ENCODE measurements at regions not wholly inside any gene's neighbourhood (a gene's known extent, or its start where the extent isn't known, plus 50 kb on each side); places are given as distances from the start of the nearest gene placed in this dataset.

DNA sequence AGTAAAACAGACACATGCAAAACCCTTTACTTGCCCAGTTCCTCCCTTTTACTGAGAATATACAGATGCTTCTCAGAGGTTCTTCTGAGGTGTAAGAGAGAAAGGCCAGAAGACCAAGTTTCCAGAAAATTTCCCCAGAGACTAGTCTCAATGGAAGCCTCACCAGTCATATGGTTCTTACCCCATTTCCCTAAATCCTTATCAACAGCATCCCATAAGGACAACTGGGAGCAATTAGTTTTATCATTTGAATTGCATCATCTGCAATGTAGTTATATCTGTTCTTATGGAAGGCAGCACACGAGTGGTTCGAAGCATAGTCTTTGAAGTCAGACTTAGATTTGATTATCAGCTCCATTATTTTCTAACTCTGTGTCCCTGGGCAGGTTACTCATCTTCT is 203.6 kb upstream of the PPARGC1A start:
- Mint-ChIP-seq H3K36me3 (ENCODE audit: low read depth) (no peaks in the 10 kb centered on the region), H3K27me3 (no peaks in the 10 kb centered on the region), H3K4me3 (no peak overlapping the region), H3K9me3 (no peaks in the 10 kb centered on the region), H3K4me1 (no peaks in the 10 kb centered on the region), H3K27ac (no peak overlapping the region)
- POLR2A ChIA-PET: no interaction called here
- DNase-seq: no peak
- CTCF ChIA-PET: no interaction called here

DNA sequence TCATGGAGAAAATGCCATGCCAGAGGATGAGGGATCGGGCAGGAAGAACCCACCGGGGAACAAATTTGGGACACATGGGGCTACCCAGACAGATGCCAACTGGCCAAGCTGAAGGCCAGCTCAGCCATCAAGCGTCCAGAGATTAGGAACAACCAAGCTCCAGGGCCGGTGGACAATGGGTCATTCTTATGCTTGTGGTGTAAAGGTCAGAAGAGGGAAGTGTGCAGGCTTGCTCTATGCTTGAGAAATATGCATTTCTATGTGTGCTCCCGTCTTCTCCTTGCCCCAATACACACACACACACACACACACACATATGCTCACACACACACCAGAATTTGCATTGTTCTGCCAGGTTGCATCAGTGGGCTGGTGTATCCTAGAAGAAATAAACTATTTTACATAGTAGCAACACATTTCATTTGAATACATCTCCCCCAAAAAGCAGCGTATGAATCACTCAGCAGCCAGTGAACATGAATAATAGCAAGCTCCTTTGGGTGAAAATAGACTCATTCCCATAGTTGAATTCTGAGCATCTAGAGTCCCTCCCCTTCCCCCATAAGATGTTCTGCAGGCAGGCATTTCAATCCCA is 201.9 kb upstream of the PPARGC1A start:
- ChIA-PET CTCF (no interaction called here), POLR2A (no interaction called here)
- Mint-ChIP-seq H3K36me3 (ENCODE audit: low read depth) (no peaks in the 10 kb centered on the region), H3K27ac (no peak overlapping the region), H3K27me3 (no peaks in the 10 kb centered on the region), H3K4me3 (no peak overlapping the region), H3K4me1 (no peaks in the 10 kb centered on the region), H3K9me3 (no peaks in the 10 kb centered on the region)
- no peak for DNase-seq

DNA sequence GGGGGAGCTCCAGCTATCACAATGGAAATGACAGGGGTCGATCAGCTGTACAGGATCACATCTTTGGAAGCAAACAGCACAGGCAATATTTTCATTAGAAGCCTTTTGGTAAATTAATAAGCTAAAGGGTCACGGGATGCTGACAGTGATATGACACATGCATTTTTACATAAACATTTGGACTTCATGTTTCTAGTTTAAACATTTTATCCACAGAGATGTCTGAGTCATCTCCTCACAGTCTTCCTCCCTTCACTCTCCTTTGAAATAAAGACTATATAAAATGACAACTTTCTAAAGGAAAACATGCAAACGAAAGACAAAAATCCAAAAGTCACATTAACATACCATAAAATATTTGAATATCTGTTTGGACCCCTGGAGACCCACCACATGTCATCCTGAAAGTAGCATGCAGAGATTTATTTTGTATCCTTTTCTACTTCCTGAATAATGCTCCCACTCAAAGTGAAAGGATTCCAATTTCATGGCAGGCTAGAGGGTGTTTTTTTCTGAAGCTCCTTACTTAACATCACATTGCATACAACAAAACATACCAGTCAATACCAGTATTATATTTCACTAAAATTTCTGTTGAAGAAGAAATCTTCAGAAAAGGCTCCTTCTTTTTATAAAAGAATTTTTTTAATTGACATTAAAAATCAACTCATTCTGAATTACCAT is 200.1 kb upstream of the PPARGC1A start:
- H3K4me3 Mint-ChIP-seq: no peak overlapping the region
- no peaks in the 10 kb centered on the region for H3K27me3 Mint-ChIP-seq
- no peaks in the 10 kb centered on the region for H3K4me1 Mint-ChIP-seq
- no peak overlapping the region for H3K27ac Mint-ChIP-seq
- DNase-seq: no peak
- no peaks in the 10 kb centered on the region for H3K36me3 Mint-ChIP-seq (ENCODE audit: low read depth)
- ChIA-PET CTCF (no interaction called here), POLR2A (no interaction called here)
- no peaks in the 10 kb centered on the region for H3K9me3 Mint-ChIP-seq

DNA sequence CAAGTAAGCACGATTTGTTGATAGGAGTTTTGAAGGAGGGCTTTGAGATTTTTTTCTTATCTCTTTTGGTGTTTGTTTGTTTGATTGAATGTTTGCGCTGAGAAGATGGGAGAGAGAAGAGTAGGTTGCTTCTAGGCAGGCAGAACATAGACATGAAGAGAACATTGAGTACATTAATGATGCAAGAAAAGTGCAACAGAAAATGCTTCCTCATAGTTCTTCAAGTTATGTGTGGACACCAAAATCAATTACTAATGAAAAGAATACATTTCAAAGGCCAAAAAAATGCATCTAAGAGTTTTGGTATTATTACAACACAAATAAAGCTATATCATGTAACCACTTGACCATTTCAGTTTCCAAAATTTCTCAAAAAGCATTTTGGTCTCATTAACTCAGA is 191.0 kb upstream of the PPARGC1A start:
- Mint-ChIP-seq H3K27me3 (no peaks in the 10 kb centered on the region), H3K4me3 (no peak overlapping the region), H3K36me3 (ENCODE audit: low read depth) (no peaks in the 10 kb centered on the region), H3K27ac (no peak overlapping the region), H3K9me3 (peaks cover 2% of the 10 kb centered on the region), H3K4me1 (no peaks in the 10 kb centered on the region)
- ChIA-PET POLR2A (no interaction called here), CTCF (no interaction called here)
- no peak for DNase-seq

DNA sequence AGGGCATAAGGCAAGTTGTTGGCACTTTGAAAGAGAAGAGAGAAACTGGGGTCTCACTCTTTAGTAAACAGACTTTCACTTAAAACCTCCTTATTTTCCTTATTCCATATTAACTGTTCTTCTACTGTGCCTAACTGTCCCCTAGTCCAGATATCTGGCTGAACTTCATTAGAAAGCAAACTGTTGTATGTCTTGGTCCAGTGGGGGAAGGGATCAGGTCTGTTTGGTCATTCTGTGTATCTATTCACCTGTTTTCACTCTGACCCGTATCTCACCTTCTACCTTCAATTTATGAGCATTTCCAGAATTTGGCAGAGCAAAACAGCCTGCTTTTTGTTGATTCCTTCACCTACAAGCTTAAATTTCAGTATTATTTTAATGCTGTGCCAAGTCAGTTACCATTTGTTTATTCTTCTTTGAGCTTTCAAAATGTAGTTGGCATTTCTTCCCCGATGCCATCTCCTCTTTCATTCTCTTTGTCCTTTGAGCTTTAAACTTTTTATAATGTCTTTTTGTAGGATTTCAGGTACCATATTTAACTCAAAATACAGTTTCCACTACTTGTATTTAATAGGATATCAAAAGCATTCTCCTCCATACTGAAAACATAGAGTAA is 188.6 kb upstream of the PPARGC1A start:
- CTCF ChIA-PET: no interaction called here
- no peak overlapping the region for H3K4me3 Mint-ChIP-seq
- H3K27ac Mint-ChIP-seq: no peak overlapping the region
- H3K36me3 Mint-ChIP-seq (ENCODE audit: low read depth): no peaks in the 10 kb centered on the region
- DNase-seq: no peak
- H3K27me3 Mint-ChIP-seq: no peaks in the 10 kb centered on the region
- POLR2A ChIA-PET: no interaction called here
- peaks cover 3% of the 10 kb centered on the region for H3K9me3 Mint-ChIP-seq
- no peaks in the 10 kb centered on the region for H3K4me1 Mint-ChIP-seq

DNA sequence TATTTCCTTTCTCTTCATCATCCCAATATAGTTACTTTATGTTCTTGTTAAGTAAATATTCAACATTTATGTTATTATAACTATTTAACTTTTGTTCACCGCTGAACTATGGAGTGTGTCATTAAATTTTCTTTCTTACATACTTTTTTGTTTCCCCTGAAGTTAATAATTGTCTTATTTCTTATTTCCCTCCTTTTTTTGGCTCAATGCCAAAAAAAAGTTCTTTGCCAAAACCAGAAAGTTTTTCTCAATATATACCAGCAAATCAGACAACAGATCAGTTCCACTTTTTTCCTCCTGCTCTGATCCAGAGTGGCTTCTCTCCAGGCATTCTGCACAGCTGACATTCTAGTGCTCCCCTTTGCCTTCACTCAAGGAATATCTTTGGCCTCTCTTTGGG is 187.0 kb upstream of the PPARGC1A start:
- Mint-ChIP-seq H3K9me3 (peaks cover 3% of the 10 kb centered on the region), H3K27ac (no peak overlapping the region), H3K4me3 (no peak overlapping the region), H3K27me3 (no peaks in the 10 kb centered on the region), H3K4me1 (no peaks in the 10 kb centered on the region), H3K36me3 (ENCODE audit: low read depth) (no peaks in the 10 kb centered on the region)
- DNase-seq: no peak
- ChIA-PET CTCF (no interaction called here), POLR2A (no interaction called here)

DNA sequence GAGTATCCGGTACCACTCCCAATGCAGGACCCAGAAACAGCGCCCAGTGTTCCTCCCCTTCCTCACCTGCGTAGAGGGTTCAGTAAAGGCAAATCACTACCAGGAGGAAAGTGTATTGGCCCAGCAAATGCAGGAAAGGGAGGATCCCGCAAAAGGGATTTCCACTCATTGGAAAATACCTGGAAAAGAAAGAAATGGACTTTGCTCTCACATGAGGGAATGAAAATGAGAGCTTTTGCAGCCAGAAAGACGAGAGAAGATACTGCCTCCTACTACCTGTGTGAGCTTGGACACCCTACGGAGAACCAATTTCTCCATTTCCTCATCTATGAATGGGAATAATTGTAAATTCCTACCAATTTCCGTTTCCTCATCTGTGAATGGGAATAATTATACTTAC is 184.1 kb upstream of the PPARGC1A start:
- Mint-ChIP-seq H3K4me3 (no peak overlapping the region), H3K4me1 (no peaks in the 10 kb centered on the region), H3K27ac (no peak overlapping the region), H3K9me3 (peaks cover 3% of the 10 kb centered on the region), H3K36me3 (ENCODE audit: low read depth) (no peaks in the 10 kb centered on the region), H3K27me3 (no peaks in the 10 kb centered on the region)
- DNase-seq: no peak
- CTCF ChIA-PET: no interaction called here
- POLR2A ChIA-PET: no interaction called here

DNA sequence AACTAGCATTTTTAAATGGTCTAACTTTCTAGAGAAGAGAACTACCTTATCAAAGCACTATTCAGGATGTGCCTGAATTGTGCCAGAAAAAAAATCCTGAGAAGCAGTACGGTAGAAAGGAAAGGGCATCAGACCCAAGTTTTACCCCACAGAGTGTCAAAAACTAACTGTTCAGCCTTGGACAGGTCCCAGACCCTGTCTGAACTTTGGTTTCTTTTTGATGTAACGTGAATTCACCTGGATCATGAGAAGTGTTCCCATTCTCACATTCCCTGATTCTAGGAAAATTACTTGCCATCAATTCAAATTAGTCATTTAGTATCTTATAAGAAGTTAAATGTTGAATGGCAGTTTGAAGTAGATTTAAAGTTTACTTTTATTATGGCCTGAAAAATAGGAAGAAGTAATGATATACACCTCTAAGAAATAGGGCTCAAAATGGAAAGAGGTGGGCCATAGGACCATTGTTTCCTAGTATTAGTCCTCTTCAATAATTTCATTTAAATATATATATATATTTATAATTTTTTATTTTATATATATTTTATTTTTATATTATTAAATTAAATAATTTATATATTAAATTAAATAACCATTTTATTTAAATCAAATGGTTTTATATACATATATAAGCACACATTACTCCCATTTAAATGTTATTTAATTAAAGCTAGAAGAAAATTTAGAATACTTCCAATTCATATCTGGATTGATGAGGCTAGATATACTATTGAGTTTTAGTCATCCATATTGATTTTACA is 181.9 kb upstream of the PPARGC1A start:
- H3K4me3 Mint-ChIP-seq: no peak overlapping the region
- ChIA-PET POLR2A (no interaction called here), CTCF (no interaction called here)
- H3K9me3 Mint-ChIP-seq: peaks cover 3% of the 10 kb centered on the region
- no peak for DNase-seq
- H3K4me1 Mint-ChIP-seq: no peaks in the 10 kb centered on the region
- no peaks in the 10 kb centered on the region for H3K27me3 Mint-ChIP-seq
- no peak overlapping the region for H3K27ac Mint-ChIP-seq
- no peaks in the 10 kb centered on the region for H3K36me3 Mint-ChIP-seq (ENCODE audit: low read depth)

DNA sequence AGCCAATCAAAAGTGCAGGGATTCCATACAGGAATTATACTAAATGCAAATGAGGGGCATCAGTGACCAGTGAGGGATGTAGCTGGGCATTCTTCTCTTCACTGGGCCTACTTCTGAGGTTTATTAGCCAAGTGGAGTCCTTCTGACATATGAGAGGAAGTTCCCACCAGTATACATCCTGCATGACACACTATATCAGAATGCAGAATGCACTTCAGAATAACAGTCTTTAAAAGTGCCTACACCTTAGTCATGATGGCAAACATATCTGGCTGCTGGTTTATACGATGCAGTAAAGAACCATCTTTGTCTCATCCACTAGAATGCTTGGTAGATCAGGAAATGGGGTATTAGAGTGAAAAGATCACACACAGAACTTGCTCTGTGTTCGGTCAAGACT is 180.3 kb upstream of the PPARGC1A start:
- DNase-seq: no peak
- Mint-ChIP-seq H3K9me3 (no peaks in the 10 kb centered on the region), H3K27ac (no peak overlapping the region), H3K4me3 (no peak overlapping the region), H3K27me3 (no peaks in the 10 kb centered on the region), H3K36me3 (ENCODE audit: low read depth) (no peaks in the 10 kb centered on the region), H3K4me1 (no peaks in the 10 kb centered on the region)
- POLR2A ChIA-PET: no interaction called here
- CTCF ChIA-PET: no interaction called here

DNA sequence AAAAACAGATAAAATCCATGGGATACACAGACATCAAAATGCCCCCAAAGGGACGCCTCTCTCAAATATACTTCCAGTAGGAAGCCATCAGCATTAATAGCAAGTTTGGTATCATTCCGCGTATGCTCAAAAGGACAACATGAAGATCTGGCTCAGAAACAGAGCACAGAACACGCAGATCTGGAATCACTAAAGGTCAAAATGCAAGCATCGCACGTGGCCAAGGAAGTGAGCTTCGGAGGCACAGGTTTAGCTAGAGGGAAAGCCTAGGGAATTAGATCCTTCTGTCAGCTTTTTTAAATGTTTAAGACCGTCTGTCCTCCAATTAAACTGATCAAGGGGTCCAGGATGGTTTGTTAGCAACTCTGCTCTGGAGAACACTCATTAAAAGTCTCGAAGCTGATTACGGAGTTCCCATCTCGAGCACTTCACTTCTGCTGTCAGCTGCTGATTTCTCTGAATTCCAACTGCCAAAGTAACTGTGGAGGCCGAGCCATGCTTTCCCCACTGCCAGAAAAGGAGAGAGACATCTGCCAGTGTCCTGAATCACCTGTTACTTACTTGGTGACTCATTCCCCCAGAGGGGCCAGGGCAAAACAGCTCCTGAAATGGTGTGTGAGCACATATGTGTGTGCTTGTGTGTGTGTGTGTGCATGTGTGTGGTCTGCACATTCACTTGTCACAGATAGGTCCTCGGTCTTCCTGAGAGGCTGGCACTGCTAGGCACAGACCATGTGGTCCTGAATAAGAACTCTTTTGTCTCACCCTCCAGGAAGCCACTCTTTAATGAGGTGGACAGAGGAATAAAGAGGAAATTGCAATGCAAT is 177.7 kb upstream of the PPARGC1A start:
- Mint-ChIP-seq H3K36me3 (ENCODE audit: low read depth) (no peaks in the 10 kb centered on the region), H3K9me3 (peaks cover 3% of the 10 kb centered on the region), H3K4me3 (no peak overlapping the region), H3K27me3 (no peaks in the 10 kb centered on the region), H3K4me1 (no peaks in the 10 kb centered on the region), H3K27ac (no peak overlapping the region)
- ChIA-PET POLR2A (no interaction called here), CTCF (no interaction called here)
- DNase-seq: no peak

DNA sequence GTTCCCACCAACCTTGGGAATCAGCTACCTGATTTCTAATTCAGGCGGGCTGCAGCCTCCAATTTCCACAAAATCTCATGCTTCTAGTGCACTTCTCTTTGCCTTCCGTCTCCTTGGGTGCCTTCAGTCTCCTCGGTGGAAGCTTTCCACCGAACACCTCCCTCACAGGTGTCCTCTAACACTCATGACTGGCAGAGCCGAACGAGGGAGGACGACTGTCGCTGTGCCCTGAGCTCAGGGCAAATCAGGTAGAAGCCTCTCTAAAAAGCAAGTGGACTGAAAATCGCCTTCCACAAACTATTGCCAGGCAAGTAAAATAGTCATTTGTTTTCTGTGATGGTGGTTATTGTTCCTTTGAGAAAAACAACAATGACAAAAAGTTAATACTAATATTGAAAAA is 176.1 kb upstream of the PPARGC1A start:
- CTCF ChIA-PET: no interaction called here
- Mint-ChIP-seq H3K9me3 (peaks cover 3% of the 10 kb centered on the region), H3K27me3 (no peaks in the 10 kb centered on the region), H3K4me1 (no peaks in the 10 kb centered on the region), H3K27ac (no peak overlapping the region), H3K4me3 (no peak overlapping the region), H3K36me3 (ENCODE audit: low read depth) (no peaks in the 10 kb centered on the region)
- DNase-seq: no peak
- POLR2A ChIA-PET: no interaction called here

DNA sequence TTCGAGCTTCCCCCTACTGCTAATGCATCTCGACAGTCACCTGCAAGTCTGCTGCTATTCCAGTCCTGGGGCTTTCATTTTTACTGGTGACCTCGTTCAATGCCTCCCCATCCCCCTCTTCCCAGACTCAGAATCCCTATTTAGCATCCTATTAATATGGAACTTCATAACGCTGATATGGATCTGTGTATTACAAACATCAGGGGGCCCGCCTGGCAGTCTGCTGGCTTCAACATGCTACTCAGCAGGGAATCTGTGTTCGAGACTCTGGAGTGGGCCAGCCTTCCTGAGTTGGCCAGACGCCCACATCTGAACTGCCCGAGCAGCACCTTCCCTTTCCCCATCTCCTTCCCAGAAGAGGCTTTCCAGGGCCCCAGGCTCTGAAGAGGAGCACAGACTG is 173.9 kb upstream of the PPARGC1A start:
- no peaks in the 10 kb centered on the region for H3K4me1 Mint-ChIP-seq
- H3K4me3 Mint-ChIP-seq: no peak overlapping the region
- H3K27me3 Mint-ChIP-seq: no peaks in the 10 kb centered on the region
- no peak overlapping the region for H3K27ac Mint-ChIP-seq
- ChIA-PET POLR2A (no interaction called here), CTCF (no interaction called here)
- H3K36me3 Mint-ChIP-seq (ENCODE audit: low read depth): no peaks in the 10 kb centered on the region
- peaks cover 3% of the 10 kb centered on the region for H3K9me3 Mint-ChIP-seq
- no peak for DNase-seq

DNA sequence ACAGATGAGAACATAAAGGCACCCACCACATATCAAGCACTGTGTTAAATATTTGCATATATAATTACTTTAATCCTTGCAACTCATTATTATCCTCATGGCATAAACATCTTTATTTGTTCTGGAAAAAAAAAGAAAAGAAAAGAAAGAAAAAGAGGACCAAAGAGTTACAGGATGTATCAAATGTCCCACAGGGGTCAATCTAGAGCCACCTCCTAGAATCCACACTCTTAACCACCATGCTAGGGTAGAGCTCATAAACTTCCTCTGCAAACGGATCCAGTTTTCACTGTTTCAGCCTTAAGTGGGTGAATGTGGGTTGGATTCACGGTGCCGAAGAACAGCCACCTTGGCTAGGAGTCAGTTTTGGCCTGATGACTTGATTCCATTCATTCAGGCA is 171.1 kb upstream of the PPARGC1A start:
- ChIA-PET CTCF (no interaction called here), POLR2A (no interaction called here)
- H3K4me1 Mint-ChIP-seq: no peaks in the 10 kb centered on the region
- no peak overlapping the region for H3K27ac Mint-ChIP-seq
- no peak for DNase-seq
- no peak overlapping the region for H3K4me3 Mint-ChIP-seq
- no peaks in the 10 kb centered on the region for H3K36me3 Mint-ChIP-seq (ENCODE audit: low read depth)
- peaks cover 6% of the 10 kb centered on the region for H3K9me3 Mint-ChIP-seq
- no peaks in the 10 kb centered on the region for H3K27me3 Mint-ChIP-seq
